ENCODE measurements at regions not wholly inside any gene's neighbourhood (a gene's known extent, or its start where the extent isn't known, plus 50 kb on each side); places are given as distances from the start of the nearest gene placed in this dataset.
"Not testable (repeated sequence)": the region's sequence is repeated elsewhere in the genome, so short reads cannot be mapped to it uniquely, and the experiment has no call there.

DNA sequence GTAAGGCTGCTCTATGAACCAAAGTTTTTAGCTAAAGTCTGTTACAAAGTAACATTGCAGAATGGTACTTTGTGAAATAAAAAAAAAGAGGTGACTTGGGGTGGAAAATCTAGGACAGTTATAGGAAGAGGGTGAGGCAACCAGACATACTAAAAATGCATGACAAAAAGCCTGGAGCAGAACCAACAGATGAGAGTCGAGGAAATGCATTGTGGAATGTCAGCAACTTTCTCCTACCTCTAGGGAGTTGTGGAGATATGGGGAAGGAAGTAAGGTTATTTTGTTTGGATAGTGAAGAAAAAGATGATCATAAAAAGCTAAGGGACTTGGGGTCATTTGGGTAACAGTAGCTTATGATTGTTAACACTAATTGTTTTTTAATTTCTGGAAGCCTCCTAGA is 295.6 kb downstream of the S1PR1 start:
- DNase-seq (ENCODE audit: low read depth in 3 of 3, low spot score in 1 of 3): no peak

DNA sequence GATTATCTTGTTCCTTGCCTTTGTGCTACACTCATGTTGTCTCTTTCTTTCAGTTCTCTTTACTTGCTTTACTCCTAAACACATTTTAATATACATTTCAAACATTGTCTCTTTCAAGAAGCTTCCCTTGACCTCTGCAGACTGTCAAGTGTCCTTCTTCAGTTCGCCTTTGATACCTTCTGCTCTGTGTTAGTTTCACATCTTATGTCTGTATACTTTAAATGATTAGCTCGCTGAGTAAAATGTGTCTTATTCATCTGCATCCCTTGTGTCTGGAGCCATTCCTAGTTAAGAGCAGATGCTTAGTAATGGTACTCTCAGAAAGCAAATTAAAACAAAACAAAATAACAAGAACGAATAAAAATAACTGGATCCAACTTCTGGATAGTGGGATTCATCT is 303.3 kb downstream of the S1PR1 start:
- DNase-seq (ENCODE audit: low read depth in 3 of 3, low spot score in 1 of 3): no peak

DNA sequence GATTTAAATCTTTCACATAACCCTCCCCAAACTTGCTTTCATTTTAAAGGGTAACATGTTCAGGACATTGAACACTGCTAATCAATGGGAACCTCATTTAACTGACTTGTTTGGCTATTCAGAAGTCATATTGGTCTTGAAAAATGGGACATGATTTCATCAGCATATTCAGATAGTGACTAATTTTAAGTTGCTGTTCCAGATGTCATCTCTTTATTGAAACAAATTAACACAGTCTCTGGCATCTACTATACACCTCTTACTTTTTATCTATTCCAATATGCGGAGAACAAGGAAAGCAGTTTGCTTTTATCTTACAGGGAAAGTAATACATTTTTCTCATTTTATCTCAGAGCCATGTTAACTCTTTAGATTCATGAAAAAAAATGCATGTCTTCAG is 310.1 kb downstream of the S1PR1 start:
- DNase-seq (ENCODE audit: low read depth in 3 of 3, low spot score in 1 of 3): no peak

DNA sequence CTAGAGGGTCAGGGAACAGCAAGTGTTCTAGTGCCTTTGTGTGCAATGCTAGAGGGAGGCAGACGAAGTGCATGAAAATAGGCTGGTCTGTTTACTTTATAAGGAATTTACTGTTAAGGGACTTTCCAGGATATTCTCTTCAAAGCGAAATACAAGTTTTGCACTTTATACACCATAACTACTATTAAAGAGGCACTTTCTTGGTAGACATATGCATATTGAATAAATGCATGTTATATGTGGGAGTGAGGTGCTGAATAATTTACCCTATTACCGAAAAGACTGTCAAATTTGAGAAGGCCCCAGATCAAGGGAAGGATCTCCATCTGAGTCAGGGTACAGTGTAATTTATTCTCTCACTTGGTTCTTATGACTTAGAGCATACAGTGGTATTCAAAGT is 310.5 kb downstream of the S1PR1 start:
- DNase-seq (ENCODE audit: low read depth in 3 of 3, low spot score in 1 of 3): no peak

DNA sequence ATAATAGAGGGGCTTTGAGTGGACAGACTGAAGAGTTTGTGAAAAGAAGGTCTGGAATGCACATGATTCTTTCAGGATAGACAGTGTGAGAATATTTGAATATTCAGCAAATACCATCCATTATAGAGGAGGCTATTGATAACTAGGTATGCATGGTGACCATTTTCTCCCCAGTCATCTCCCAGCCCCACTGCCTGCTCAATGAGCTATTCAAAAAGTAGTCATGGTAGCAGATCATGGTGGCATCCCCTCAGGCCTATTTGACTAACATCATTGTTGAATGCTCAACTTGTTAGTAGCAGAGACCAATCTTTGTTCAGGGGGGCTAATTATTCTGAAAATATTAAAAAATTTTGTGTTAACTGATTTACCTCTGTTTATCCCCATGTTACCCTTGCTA is 311.6 kb downstream of the S1PR1 start:
- DNase-seq (ENCODE audit: low read depth in 3 of 3, low spot score in 1 of 3): no peak

DNA sequence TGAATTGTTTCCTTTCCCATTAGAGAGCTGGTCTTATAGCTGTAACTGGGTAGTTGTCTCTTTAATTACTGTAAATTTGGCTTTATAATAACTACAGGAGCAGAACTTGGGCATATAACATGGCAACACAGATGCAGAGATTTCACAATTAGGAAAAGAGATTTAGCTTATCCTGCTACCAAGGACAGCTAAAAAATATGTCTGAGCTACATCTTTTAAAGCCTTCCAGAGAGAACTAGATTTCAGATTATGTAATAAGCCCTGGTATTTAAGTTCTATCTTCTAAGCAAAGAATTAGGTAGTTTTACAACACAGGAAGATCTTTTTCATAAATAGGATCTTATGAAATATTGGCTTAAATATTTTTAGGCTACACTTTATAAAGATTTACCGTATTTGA is 313.8 kb downstream of the S1PR1 start:
- DNase-seq (ENCODE audit: low read depth in 3 of 3, low spot score in 1 of 3): no peak

DNA sequence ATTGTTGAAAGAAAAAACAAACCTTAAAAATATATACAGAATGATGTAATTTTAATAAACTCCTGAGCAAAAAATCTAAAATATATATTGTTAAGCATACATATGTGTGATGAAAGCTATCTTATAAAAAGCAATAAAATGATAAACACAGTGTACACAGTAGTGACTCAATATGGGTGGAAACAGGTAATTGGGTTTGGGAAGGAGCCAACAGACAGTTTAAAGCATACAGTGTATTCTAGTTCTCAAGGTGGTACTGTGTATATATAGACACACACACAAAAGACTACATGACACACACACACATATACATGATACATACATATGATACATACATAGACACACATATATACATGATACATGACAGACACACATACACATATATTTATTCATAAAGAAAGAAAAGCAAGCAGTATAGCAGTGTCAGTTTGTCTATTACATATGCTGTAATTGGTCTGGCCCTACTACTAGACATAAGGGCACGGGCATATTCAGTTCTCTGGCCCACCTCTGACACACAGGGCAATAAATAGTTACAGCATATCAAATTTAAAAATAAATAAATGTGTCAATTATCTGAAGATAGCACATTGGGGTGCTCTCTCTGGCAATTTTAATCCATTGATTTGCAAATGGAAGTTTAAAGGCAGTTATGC is 330.2 kb downstream of the S1PR1 start:
- no peak for DNase-seq (ENCODE audit: low read depth in 3 of 3, low spot score in 1 of 3)

DNA sequence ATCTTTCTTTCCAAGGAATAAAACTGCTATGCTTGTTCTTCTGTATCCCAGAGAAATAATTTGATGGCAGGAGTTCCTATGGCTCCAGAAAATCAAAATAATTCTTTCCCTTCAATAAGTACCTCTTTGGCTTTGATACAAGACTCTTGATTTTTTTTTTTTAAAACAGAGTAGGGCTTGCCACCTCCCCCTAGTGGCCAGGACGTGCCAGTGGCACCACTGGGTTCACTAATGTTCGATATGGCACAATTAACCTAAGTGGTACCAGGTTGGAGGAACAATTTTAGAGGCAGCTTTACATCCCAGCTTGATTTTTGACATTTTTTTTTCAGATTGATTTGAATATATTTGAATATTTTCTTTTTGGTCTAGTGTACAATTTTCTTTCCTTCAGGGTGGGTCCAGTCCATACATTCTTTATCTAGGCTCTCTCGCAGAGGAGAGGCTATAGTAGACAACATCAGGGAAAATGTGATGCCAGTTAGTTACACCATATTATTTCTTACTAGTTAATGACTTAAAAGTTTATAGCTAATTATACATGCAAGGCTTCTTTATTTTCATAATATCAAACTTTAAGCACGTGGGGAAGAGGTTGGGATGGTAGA is 330.9 kb downstream of the S1PR1 start:
- DNase-seq (ENCODE audit: low read depth in 3 of 3, low spot score in 1 of 3): peak; percentile 0 to 18 (median 2)

DNA sequence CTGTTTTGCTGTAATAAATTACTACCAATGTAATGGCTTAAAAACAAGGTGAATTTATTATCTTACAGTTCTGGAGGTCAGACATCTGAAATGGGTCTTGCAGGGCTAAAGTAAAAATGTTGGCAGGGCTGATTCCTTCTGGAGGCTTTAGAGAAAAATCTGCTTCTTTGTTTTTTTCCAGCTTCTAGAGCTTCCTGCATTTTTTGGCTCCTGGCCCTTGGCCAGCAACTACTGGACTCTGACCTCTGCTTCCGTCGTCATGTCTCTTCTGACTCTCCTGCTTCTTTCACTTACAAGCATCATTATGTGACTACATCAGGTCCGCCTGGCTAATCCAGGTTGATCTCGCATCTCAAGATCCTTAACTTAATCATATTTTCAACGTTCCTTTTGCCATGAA is 350.9 kb downstream of the S1PR1 start:
- no peak for DNase-seq (ENCODE audit: low read depth in 3 of 3, low spot score in 1 of 3)

DNA sequence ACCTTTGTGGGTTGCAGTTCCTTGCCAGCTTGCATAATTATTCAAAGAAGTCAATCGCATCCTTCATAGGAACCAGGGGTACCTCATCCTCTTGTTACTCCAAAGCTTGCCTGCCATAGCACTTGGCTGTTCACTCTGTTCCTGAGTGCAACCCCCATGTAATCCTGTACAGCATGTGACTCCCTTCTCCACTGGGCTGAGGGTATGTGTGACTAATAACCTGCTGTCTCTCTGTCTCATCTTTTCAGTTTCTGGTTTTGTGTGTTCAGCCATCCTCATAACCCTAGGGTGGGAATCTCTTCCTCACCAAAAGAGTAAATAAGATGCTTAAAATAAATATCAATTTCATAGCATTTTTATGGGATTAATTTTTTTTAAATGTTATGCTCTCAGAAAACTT is 351.9 kb downstream of the S1PR1 start:
- DNase-seq (ENCODE audit: low read depth in 3 of 3, low spot score in 1 of 3): no peak

DNA sequence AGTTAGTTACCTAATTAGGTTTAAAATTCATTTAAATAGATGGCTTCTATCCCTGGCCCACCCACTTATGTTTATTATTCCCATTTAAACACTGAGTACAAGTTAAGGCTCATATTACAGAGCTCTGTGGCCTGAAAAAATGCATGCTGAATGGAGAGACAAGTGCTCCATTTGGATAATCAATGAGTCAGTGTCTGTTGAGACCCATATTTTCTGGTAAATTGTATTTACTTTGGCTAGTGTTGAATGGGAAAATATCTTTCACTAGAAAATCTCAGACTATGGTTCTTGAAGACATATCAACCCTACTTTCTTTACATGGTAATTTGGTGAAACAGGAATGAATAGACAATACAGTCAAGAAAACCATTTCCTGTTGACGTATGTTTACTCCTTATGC is 356.0 kb downstream of the S1PR1 start:
- DNase-seq (ENCODE audit: low read depth in 3 of 3, low spot score in 1 of 3): no peak

DNA sequence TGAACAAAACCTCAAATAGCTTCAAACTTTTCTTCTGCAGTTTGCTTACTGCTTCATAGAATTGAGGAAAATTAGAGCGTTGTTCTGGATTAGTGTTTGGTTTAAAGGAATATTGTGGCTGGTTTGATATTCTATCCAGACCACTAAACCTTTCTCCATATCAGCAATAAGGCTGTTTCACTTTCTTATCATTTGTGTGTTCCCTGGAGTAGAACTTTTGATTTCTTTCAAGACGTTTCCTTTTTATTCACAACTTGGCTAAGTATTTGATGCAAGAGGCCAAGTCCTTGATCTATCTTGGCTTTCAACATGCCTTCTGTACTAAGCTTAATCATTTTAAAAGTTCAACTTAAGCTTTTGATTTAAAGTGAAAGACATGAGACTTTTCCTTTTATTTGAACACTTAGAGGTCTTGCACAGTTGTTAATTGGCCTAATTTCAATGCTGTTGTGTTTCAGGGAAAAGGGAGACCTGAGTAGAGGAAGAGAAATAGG is 359.1 kb downstream of the S1PR1 start:
- no peak for DNase-seq (ENCODE audit: low read depth in 3 of 3, low spot score in 1 of 3)

DNA sequence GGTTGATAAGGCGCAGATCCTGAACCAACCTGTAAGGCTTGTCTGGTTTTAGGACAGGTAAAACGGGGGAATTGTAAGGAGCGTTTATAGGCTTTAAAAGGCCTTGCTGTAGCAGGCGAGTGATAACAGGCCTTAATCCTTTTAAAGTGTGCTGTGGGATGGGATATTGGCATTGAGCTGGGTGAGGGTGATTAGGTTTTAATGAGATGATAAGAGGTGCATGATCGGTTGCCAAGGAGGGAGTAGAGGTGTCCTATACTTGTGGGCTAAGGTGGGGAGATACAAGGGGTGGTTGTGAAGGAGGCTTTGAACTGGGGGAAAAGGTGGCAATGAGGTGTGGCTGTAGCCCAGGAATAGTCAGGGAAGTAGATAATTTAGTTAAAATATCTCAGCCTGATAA is 363.8 kb downstream of the S1PR1 start:
- not testable (repeated sequence) for DNase-seq (ENCODE audit: low read depth in 3 of 3, low spot score in 1 of 3)

DNA sequence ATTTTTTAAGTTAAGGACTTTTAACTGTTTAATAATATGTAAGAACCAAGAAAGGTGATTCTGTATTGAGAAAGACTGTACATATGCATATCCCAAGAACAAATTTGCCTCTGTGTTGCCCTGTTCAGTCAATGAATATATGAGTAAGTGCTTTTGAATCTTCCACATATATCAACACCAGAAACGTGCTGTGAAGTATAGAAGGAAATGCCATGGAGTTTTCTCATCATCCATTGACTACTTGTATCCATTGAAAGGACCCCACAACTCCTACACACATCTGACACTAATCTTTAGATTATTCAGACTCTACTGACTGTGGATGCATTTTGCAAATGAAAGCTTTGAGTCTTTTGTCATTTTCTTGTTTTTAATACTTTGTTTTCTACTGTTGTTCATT is 366.9 kb downstream of the S1PR1 start:
- no peak for DNase-seq (ENCODE audit: low read depth in 3 of 3, low spot score in 1 of 3)

DNA sequence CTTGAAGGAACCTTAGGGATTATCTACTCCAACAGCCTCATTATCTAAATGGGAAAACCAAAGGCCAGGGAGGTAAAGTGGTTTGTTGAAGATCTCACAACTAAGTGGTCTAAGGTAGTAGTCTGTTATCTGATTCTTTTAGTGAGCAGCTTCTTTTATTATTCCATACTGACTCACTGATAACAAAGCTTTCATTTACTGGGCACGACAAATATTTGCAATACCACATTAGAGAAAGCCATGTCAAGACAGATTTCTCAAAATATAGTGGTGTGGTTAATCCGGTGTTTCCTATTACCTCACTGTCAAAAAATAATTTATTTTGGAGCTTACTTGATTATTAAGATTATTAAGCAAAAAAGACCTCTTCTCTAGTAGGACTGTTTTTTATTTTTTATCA is 369.1 kb downstream of the S1PR1 start:
- DNase-seq (ENCODE audit: low read depth in 3 of 3, low spot score in 1 of 3): no peak

DNA sequence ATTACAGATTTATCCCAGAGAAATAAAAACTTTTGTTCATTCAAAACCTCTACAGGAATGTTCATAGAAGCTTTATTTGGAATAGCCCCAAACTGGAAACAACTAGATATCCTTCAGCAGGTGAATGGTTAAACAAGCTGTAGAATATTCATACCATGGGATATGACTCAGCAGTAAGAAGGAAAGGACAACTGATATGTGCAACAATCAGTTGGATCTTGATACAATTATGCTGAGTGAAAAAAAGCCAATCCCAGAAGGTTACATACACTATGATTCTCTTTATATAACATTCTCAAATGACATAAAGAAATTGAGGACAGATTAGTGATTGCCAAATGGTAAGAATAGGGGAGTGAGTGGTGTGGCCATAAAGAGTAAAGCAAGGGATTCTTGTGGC is 376.7 kb downstream of the S1PR1 start:
- no peak for DNase-seq (ENCODE audit: low read depth in 3 of 3, low spot score in 1 of 3)

DNA sequence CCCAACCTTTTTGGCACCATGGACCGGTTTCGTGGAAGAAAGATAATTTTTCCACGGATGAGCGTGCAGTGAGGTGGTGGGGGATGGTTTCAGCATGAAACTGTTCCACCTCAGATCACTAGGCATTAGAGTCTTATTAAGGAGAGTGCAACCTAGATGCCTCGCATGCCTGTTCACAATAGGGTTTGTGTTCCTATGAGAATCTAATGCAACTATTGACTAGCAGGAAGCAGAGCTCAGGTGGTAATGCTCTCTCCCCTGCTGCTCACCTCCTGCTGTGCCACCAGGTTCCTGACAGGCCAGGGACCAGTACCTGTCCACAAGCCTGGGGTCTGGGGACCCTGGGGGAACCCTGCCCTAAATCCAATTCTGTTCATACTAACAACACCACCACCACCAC is 377.8 kb downstream of the OLFM3 start:
- DNase-seq (ENCODE audit: low read depth in 3 of 3, low spot score in 1 of 3): no peak

DNA sequence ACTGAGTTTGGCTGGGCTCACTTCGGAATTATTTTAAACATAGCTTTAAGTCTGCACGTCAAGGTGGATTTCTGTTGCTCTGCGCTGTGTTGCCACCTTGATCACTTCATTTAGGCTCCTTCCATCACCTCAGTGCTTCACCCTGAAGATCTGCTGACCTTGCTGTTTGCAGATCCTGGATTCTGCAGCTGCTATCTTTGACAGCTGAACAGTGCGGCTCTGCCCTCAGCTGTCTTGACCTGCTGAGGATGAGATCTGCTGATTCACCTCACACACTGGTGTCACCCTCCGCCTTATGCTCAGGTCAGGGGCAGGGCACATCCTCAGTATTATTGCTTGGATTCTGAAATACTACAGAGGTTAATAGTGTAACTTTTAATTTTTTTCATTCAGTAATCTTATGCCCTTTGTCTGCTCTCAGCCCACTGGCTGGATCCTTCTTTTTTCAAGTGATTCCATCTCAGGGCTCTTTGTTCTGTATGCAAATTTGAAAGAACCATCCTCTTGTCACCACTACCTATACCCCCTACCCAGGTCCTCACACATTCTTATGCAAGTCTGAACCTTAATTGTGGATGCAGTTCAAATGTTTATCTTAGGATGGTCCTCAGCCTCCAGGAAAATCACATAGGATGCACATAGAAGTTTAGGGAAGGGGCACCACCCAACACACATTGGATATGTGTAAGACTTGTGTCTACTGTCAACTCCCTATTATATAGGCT is 364.0 kb downstream of the OLFM3 start:
- DNase-seq (ENCODE audit: low read depth in 3 of 3, low spot score in 1 of 3): no peak

DNA sequence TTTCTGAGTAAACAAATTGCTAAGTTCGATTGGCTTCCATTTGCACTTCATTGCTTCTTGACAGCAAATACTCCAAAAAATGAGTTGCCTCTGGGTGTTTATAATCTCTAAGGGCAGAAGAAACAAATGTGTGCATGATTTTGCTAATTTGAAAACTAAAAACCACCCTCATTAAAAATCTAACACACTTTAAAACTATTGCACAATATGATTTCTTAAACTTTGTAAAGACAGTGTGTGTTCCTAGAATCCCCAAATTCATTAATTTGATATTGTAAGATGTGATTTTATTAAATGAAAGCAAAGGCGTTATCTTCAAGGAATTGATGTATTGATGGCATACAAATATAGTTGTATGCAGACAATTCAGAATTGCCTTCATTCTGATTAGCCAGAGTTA is 350.9 kb downstream of the OLFM3 start:
- DNase-seq (ENCODE audit: low read depth in 3 of 3, low spot score in 1 of 3): no peak

DNA sequence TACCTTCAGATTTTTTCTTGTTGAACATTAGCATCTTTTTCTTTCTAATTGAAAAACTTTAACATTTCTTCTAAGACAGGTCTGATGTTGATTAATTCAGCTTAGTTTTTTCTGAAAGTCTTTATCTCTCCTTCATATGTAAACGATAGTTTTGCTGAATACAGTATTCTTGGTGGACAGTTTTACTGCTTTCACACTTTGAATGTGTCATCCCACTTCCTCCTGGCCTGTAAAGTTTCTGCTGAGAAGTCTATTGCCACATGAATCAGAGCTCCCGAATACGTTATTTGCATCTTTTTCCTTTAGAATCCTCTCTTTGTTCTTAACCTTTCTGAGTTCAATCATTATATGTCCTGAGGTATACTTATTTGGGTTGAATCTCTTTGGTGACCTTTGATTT is 344.2 kb downstream of the OLFM3 start:
- no peak for DNase-seq (ENCODE audit: low read depth in 3 of 3, low spot score in 1 of 3)

DNA sequence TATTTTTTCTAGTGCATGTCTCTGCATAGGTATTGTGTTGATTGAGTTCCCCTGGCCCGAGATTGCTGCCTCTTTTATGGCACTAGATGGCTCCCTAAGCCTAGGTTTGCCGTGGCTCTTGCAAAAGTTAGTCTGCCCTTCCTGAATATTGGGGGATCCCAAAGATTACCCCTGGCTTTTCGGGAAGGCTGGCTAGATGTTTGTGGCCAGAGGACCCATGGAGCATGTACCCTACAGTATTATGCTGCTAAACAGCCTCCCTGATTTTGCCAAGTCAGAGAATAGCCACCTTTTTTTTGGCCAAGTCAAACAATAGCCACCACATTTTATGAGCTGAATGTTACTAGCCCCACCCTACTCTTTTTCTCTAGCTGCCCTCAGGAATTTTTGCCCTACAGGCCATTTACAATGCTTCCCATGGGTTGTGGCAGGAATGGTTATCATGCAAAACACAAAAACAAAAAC is 343.2 kb downstream of the OLFM3 start:
- no peak for DNase-seq (ENCODE audit: low read depth in 3 of 3, low spot score in 1 of 3)

DNA sequence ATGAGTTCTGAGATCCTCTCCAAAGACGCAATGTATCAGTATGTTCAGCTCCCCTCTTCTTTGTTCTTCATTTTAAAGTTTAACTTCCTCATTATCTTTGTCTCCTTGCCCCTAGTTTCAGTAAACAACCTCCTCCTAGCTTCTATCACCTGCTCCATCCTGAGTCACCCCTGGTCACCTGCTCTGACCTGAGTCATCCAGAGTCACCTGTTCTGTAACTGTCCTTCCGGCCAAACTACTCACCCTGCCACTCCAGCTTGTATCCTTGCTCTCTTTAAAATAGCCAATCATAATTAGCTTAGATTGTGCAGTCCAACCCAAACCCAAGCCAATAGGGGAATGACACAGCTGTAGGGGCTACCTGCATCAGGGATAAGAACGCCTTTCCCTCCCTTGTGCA is 332.0 kb downstream of the OLFM3 start:
- no peak for DNase-seq (ENCODE audit: low read depth in 3 of 3, low spot score in 1 of 3)
